ENCODE measurements at regions not wholly inside any gene's neighbourhood (a gene's known extent, or its start where the extent isn't known, plus 50 kb on each side); places are given as distances from the start of the nearest gene placed in this dataset.

- TF ChIP-seq CTCF (IDR thresholded peaks at IDR 0.05) = no peak
- no peak for TF ChIP-seq EZH2 (IDR thresholded peaks at IDR 0.05; ENCODE audit: borderline replicate concordance, insufficient read depth, low read depth, low read length, poor library complexity, severe bottlenecking)
Observed at GRCh38 chr11:96680211-96681018, 290.6 kb downstream of the JRKL start.
